ENCODE measurements at regions not wholly inside any gene's neighbourhood (a gene's known extent, or its start where the extent isn't known, plus 50 kb on each side); places are given as distances from the start of the nearest gene placed in this dataset.
"Not testable (repeated sequence)": the region's sequence is repeated elsewhere in the genome, so short reads cannot be mapped to it uniquely, and the experiment has no call there.

- TF ChIP-seq POLR2A (IDR thresholded peaks at IDR 0.05; ENCODE audit: low read length); GATA1 (IDR thresholded peaks at IDR 0.05; ENCODE audit: low read depth, low read length): not testable (repeated sequence)
Measured at GRCh38 chr5:91917037-91917814, 534.1 kb upstream of the ARRDC3 start.
